Panc1 (cell line): ENCODE measurements at regions not wholly inside any gene's neighbourhood (a gene's known extent, or its start where the extent isn't known, plus 50 kb on each side); places are given as distances from the start of the nearest gene placed in this dataset.
"Not testable (repeated sequence)": the region's sequence is repeated elsewhere in the genome, so short reads cannot be mapped to it uniquely, and the experiment has no call there.

Experiments used
- ATAC-seq: fragments of 200-7000 bp; cut with Tn5 transposase; 2 replicates; pipeline ENCODE4 v1.9.1; 2020; ENCODE audit warnings: mild to moderate bottlenecking, moderate library complexity
- BruUV-seq: library from RNA; stranded (reverse); fragments of 400-500 nt; replicated peaks from 2 replicates; lab custom pipeline; 2021; lab: Mats Ljungman, UMichigan
- CTCF ChIA-PET: fragments of 300-600 bp; sonication (Branson Sonifier 250); formaldehyde crosslinking; loops from one replicate; lab custom pipeline; 2022; ENCODE audit warnings: antibody characterized with exemption; lab: Charles Lee
- POLR2A ChIA-PET: fragments of 300-600 bp; sonication (Branson Sonifier 250); formaldehyde crosslinking; loops from one replicate; lab custom pipeline; 2022; ENCODE audit warnings: antibody characterized with exemption; lab: Charles Lee
- DNase-seq: peaks from one replicate; pipeline ENCODE4 v3.0.0-alpha.2; 2010; ENCODE audit warnings: low read depth, low spot score
- H3K27ac ChIP-seq: 2 replicates; pipeline ENCODE4 v1.5.1; 2011; ENCODE audit warnings: mild to moderate bottlenecking, low read length, inconsistent platforms
- H3K27me3 ChIP-seq: fragments of 200-500 bp; sonication (Bioruptor generic); 2 replicates; pipeline ENCODE4 v1.6.0; 2014; ENCODE audit warnings: low read length, inconsistent platforms; ENCODE audit not compliant: control insufficient read depth, insufficient read depth
- H3K36me3 ChIP-seq: fragments of 200-500 bp; sonication (Bioruptor generic); 2 replicates; pipeline ENCODE4 v1.5.1; 2014; ENCODE audit warnings: inconsistent platforms, mild to moderate bottlenecking, low read length, moderate library complexity; ENCODE audit not compliant: control insufficient read depth, insufficient read depth
- H3K4me1 ChIP-seq: 2 replicates; pipeline ENCODE4 v1.5.1; 2011; ENCODE audit warnings: inconsistent platforms, mild to moderate bottlenecking, low read length, moderate library complexity; ENCODE audit not compliant: control insufficient read depth, insufficient read depth
- H3K4me3 ChIP-seq, 2 experiments: 2 replicates each; pipeline ENCODE4 v1.5.1; 2011 to 2012; ENCODE audit warnings: low read depth in 2 of 2, low read length in 2 of 2, mild to moderate bottlenecking in 2 of 2, inconsistent platforms in 1 of 2, moderate library complexity in 1 of 2
- H3K9me3 ChIP-seq: fragments of 200-500 bp; sonication (Bioruptor generic); 2 replicates; pipeline ENCODE4 v1.5.1; 2014; ENCODE audit warnings: low read depth, mild to moderate bottlenecking, inconsistent platforms, low read length, moderate library complexity; ENCODE audit not compliant: control insufficient read depth, insufficient read depth
- CTCF ChIP-seq: fragments of 450-650 bp; IDR thresholded peaks from 2 replicates; pipeline ENCODE4 v1.5.1; 2017; ENCODE audit warnings: mild to moderate bottlenecking
- POLR2AphosphoS5 ChIP-seq: IDR thresholded peaks from 2 replicates; pipeline ENCODE4 v1.6.1; 2012; ENCODE audit warnings: mild to moderate bottlenecking, low read depth, low read length, moderate library complexity
- REST ChIP-seq, 2 experiments: IDR thresholded peaks; 2 replicates each; pipeline ENCODE4 v1.6.1; 2011 to 2012; ENCODE audit warnings: low read depth in 2 of 2, control low read depth in 1 of 2, low read length in 1 of 2, mild to moderate bottlenecking in 1 of 2, moderate library complexity in 1 of 2; ENCODE audit not compliant: insufficient read depth in 1 of 2
- SIN3A ChIP-seq: IDR thresholded peaks from 2 replicates; pipeline ENCODE4 v1.6.1; 2012; ENCODE audit warnings: low read depth, mild to moderate bottlenecking, low read length, moderate library complexity, borderline replicate concordance; ENCODE audit not compliant: insufficient read depth
- TCF7L2 ChIP-seq: IDR thresholded peaks from 2 replicates; pipeline ENCODE4 v1.6.1; 2011; ENCODE audit warnings: mild to moderate bottlenecking, low read depth, low read length, inconsistent platforms
- in situ Hi-C: cut with HindIII; loops from 2 replicates; pipeline ENCODE4 v1.10.0; 2016; ENCODE audit warnings: low sequenced_read_pairs, low pct_unique_long_range_greater_than_20kb
- intact Hi-C: fragments of 100-400 bp; cut with micrococcal nuclease; formaldehyde crosslinking; loops from one replicate; pipeline ENCODE4 v1.10.0; 2022; ENCODE audit not compliant: unreplicated experiment

- ATAC-seq, BruUV-seq, in situ Hi-C loops, H3K9me3 ChIP-seq, H3K36me3 ChIP-seq, H3K27me3 ChIP-seq, H3K4me1 ChIP-seq, intact Hi-C loops, H3K27ac ChIP-seq: not testable (repeated sequence)
- H3K4me3 ChIP-seq, result 0 out of 4 replicates have a peak overlapping the region, but pooled peaks of 1 of the 2 experiments have one; percentile 8
- peak; percentile 10 for DNase-seq
- TF ChIP-seq CTCF, result peak; percentile 81
- CTCF ChIA-PET, result interaction anchor here (0.7 kb wide), 1 partner anchor 15 kb away, joined by 3 read pairs; no protein-coding TSS in a partner anchor
- POLR2A ChIA-PET, result interaction anchor here (0.6 kb wide), 1 partner anchor 63 kb away, joined by 10 read pairs; no protein-coding TSS in a partner anchor
Observed at GRCh38 chr10:42177793-42178689, 460.3 kb downstream of the ZNF33B start.

- Histone ChIP-seq H3K4me1 (no peaks in the 10 kb centered on the region), H3K27me3 (0 out of 2 replicates have a peak, but pooled peaks cover 1% of the 10 kb centered on the region), H3K27ac (no peak overlapping the region), H3K4me3 (no peak overlapping the region), H3K36me3 (no peaks in the 10 kb centered on the region), H3K9me3 (no peaks in the 10 kb centered on the region)
- TF ChIP-seq CTCF (no peak), SIN3A (no peak), TCF7L2 (no peak), POLR2AphosphoS5 (no peak), REST (IDR thresholded peaks at IDR 0.05; ENCODE audit: insufficient read depth in 1 of 2, low read depth in 2 of 2, low read length in 1 of 2) (no peak)
- intact Hi-C loops (no loop called here), in situ Hi-C loops (no loop called here)
- ATAC-seq, result no peak
- ChIA-PET POLR2A (interaction anchor here (0.6 kb wide), 1 partner anchor 64 kb away, joined by 10 read pairs; no protein-coding TSS in a partner anchor), CTCF (no interaction called here)
- no peak for DNase-seq
- BruUV-seq, result no TSS peak
Observed at GRCh38 chr10:42177077-42177792, 461.1 kb downstream of the ZNF33B start.
